Stimulated activated CD4-positive, alpha-beta T cell treated with anti-CD3 and anti-CD28 coated beads, TNF-alpha, amount 100 ng/mL, for 24 hours (primary cell): ENCODE measurements at regions not wholly inside any gene's neighbourhood (a gene's known extent, or its start where the extent isn't known, plus 50 kb on each side); places are given as distances from the start of the nearest gene placed in this dataset.

ENCODE experiments used
- DNase-seq, 3 experiments: peaks; one replicate each; pipeline ENCODE4 v3.0.0-alpha.2; 2020; ENCODE audit warnings: low read depth in 3 of 3

GRCh38 chr9:105064248-105065097 is 136.5 kb upstream of the ABCA1 start:
- DNase-seq = no peak

GRCh38 chr9:105065098-105066088 is 137.4 kb upstream of the ABCA1 start:
- DNase-seq = no peak

GRCh38 chr9:105066275-105066865 is 138.4 kb upstream of the ABCA1 start:
- DNase-seq = no peak

- no peak for DNase-seq
Observed at GRCh38 chr9:105067895-105068580, 140.1 kb upstream of the ABCA1 start.

- no peak for DNase-seq
Observed at GRCh38 chr9:105069285-105069684, 141.3 kb upstream of the ABCA1 start.

GRCh38 chr9:105069696-105070095 is 141.7 kb upstream of the ABCA1 start:
- no peak for DNase-seq

GRCh38 chr9:105070176-105070575 is 142.2 kb upstream of the ABCA1 start:
- DNase-seq = no peak

GRCh38 chr9:105072476-105072875 is 144.5 kb upstream of the ABCA1 start:
- no peak for DNase-seq

GRCh38 chr9:105073147-105073546 is 145.2 kb upstream of the ABCA1 start:
- DNase-seq = no peak

GRCh38 chr9:105074491-105074890 is 146.5 kb upstream of the ABCA1 start:
- DNase-seq = no peak

- no peak for DNase-seq
Observed at GRCh38 chr9:105076729-105077128, 148.8 kb upstream of the ABCA1 start.

GRCh38 chr9:105079457-105079856 is 151.5 kb upstream of the ABCA1 start:
- no peak for DNase-seq

GRCh38 chr9:105082843-105083242 is 154.9 kb upstream of the ABCA1 start:
- DNase-seq = no peak

- DNase-seq = no peak
Observed at GRCh38 chr9:105083256-105083655, 155.3 kb upstream of the ABCA1 start.

- no peak for DNase-seq
Observed at GRCh38 chr9:105087910-105088898, 156.2 kb upstream of the SLC44A1 start.

GRCh38 chr9:105089874-105090273 is 154.6 kb upstream of the SLC44A1 start:
- DNase-seq = no peak

GRCh38 chr9:105091004-105091640 is 153.3 kb upstream of the SLC44A1 start:
- DNase-seq = no peak

GRCh38 chr9:105093685-105094084 is 150.8 kb upstream of the SLC44A1 start:
- DNase-seq = no peak

- no peak for DNase-seq
Observed at GRCh38 chr9:105098370-105098769, 146.1 kb upstream of the SLC44A1 start.

- DNase-seq = no peak
Observed at GRCh38 chr9:105103776-105104175, 140.7 kb upstream of the SLC44A1 start.
